ENCODE measurements at regions not wholly inside any gene's neighbourhood (a gene's known extent, or its start where the extent isn't known, plus 50 kb on each side); places are given as distances from the start of the nearest gene placed in this dataset.

- Histone ChIP-seq H3K4me3 (ENCODE audit: control insufficient read depth in 2 of 3, extremely low read depth in 1 of 3, insufficient read depth in 2 of 3, low read depth in 1 of 3, low read length in 3 of 3) (no peak overlapping the region), H3K9me1 (ENCODE audit: control insufficient read depth, extremely low read depth, insufficient read depth, low read length) (no peaks in the 10 kb centered on the region), H3K9ac (ENCODE audit: control insufficient read depth, extremely low read depth, insufficient read depth, low read length) (no peak overlapping the region), H3K36me3 (ENCODE audit: control insufficient read depth in 2 of 2, extremely low read depth in 1 of 2, insufficient read depth in 2 of 2, low read length in 2 of 2) (no peaks in the 10 kb centered on the region), H3K4me2 (ENCODE audit: control insufficient read depth, extremely low read depth, insufficient read depth, low read depth, low read length) (no peak overlapping the region), H2AFZ (ENCODE audit: control insufficient read depth, low read length) (no peak overlapping the region), H3K27me3 (ENCODE audit: control insufficient read depth, extremely low read depth, insufficient read depth, low read length) (peaks cover 12% of the 10 kb centered on the region), H3K79me2 (ENCODE audit: control insufficient read depth, insufficient read depth, low read length) (no peaks in the 10 kb centered on the region), H4K20me1 (ENCODE audit: control insufficient read depth, extremely low read depth, insufficient read depth, low read length) (no peaks in the 10 kb centered on the region), H3K4me1 (ENCODE audit: control insufficient read depth, extremely low read depth, insufficient read depth, low read length) (no peaks in the 10 kb centered on the region), H3K9me3 (ENCODE audit: control insufficient read depth, low read depth, low read length) (peaks cover 3% of the 10 kb centered on the region), H3K27ac (ENCODE audit: control insufficient read depth, insufficient read depth, low read length) (no peak overlapping the region)
- TF ChIP-seq CTCF (optimal IDR thresholded peaks at IDR 0.05 in 1 of 3, IDR thresholded peaks at IDR 0.05 in 1 of 3, conservative IDR thresholded peaks at IDR 0.05 in 1 of 3; ENCODE audit: extremely low read depth in 1 of 3, insufficient read depth in 2 of 3, low read length in 3 of 3) (no peak), EZH2 (IDR thresholded peaks at IDR 0.05; ENCODE audit: low read length) (no peak)
- dilution Hi-C loops (cut with MboI; ENCODE audit: extremely low pct_ligation_motif_present, low sequenced_read_pairs): no loop called here
- FAIRE-seq (no peak), DNase-seq (ENCODE audit: low read depth, low spot score) (no peak)
Measured at GRCh38 chr10:118970770-118971169, 58.7 kb upstream of the NANOS1 start.

- H4K20me1 ChIP-seq (ENCODE audit: control insufficient read depth, extremely low read depth, insufficient read depth, low read length): no peaks in the 10 kb centered on the region
- no peak overlapping the region for H3K4me2 ChIP-seq (ENCODE audit: control insufficient read depth, extremely low read depth, insufficient read depth, low read depth, low read length)
- DNase-seq (ENCODE audit: low read depth, low spot score) (no peak), FAIRE-seq (no peak)
- no peak for TF ChIP-seq EZH2 (IDR thresholded peaks at IDR 0.05; ENCODE audit: low read length)
- no peak for TF ChIP-seq CTCF (optimal IDR thresholded peaks at IDR 0.05 in 1 of 3, IDR thresholded peaks at IDR 0.05 in 1 of 3, conservative IDR thresholded peaks at IDR 0.05 in 1 of 3; ENCODE audit: extremely low read depth in 1 of 3, insufficient read depth in 2 of 3, low read length in 3 of 3)
- H3K9me3 ChIP-seq (ENCODE audit: control insufficient read depth, low read depth, low read length): peaks cover 3% of the 10 kb centered on the region
- H2AFZ ChIP-seq (ENCODE audit: control insufficient read depth, low read length): no peak overlapping the region
- H3K27me3 ChIP-seq (ENCODE audit: control insufficient read depth, extremely low read depth, insufficient read depth, low read length): peaks cover 12% of the 10 kb centered on the region
- no peaks in the 10 kb centered on the region for H3K36me3 ChIP-seq (ENCODE audit: control insufficient read depth in 2 of 2, extremely low read depth in 1 of 2, insufficient read depth in 2 of 2, low read length in 2 of 2)
- no peaks in the 10 kb centered on the region for H3K9me1 ChIP-seq (ENCODE audit: control insufficient read depth, extremely low read depth, insufficient read depth, low read length)
- dilution Hi-C loops (cut with MboI; ENCODE audit: extremely low pct_ligation_motif_present, low sequenced_read_pairs): no loop called here
- H3K4me3 ChIP-seq (ENCODE audit: control insufficient read depth in 2 of 3, extremely low read depth in 1 of 3, insufficient read depth in 2 of 3, low read depth in 1 of 3, low read length in 3 of 3): no peak overlapping the region
- no peaks in the 10 kb centered on the region for H3K4me1 ChIP-seq (ENCODE audit: control insufficient read depth, extremely low read depth, insufficient read depth, low read length)
- H3K9ac ChIP-seq (ENCODE audit: control insufficient read depth, extremely low read depth, insufficient read depth, low read length): no peak overlapping the region
- no peaks in the 10 kb centered on the region for H3K79me2 ChIP-seq (ENCODE audit: control insufficient read depth, insufficient read depth, low read length)
- no peak overlapping the region for H3K27ac ChIP-seq (ENCODE audit: control insufficient read depth, insufficient read depth, low read length)
Measured at GRCh38 chr10:118971187-118971586, 58.3 kb upstream of the NANOS1 start.

Measured in keratinocyte (primary cell).